ENCODE measurements at regions not wholly inside any gene's neighbourhood (a gene's known extent, or its start where the extent isn't known, plus 50 kb on each side); places are given as distances from the start of the nearest gene placed in this dataset.
"Not testable (repeated sequence)": the region's sequence is repeated elsewhere in the genome, so short reads cannot be mapped to it uniquely, and the experiment has no call there.

- not testable (repeated sequence) for TF ChIP-seq CTCF (IDR thresholded peaks at IDR 0.05; ENCODE audit: poor library complexity); EZH2phosphoT487 (IDR thresholded peaks at IDR 0.05; ENCODE audit: low read depth, severe bottlenecking, unreplicated experiment)
These were observed 122.1 kb downstream of the XPNPEP1 start for GRCh38 chr10:109801191-109801590.
